ENCODE measurements at regions not wholly inside any gene's neighbourhood (a gene's known extent, or its start where the extent isn't known, plus 50 kb on each side); places are given as distances from the start of the nearest gene placed in this dataset.
"Not testable (repeated sequence)": the region's sequence is repeated elsewhere in the genome, so short reads cannot be mapped to it uniquely, and the experiment has no call there.

DNA sequence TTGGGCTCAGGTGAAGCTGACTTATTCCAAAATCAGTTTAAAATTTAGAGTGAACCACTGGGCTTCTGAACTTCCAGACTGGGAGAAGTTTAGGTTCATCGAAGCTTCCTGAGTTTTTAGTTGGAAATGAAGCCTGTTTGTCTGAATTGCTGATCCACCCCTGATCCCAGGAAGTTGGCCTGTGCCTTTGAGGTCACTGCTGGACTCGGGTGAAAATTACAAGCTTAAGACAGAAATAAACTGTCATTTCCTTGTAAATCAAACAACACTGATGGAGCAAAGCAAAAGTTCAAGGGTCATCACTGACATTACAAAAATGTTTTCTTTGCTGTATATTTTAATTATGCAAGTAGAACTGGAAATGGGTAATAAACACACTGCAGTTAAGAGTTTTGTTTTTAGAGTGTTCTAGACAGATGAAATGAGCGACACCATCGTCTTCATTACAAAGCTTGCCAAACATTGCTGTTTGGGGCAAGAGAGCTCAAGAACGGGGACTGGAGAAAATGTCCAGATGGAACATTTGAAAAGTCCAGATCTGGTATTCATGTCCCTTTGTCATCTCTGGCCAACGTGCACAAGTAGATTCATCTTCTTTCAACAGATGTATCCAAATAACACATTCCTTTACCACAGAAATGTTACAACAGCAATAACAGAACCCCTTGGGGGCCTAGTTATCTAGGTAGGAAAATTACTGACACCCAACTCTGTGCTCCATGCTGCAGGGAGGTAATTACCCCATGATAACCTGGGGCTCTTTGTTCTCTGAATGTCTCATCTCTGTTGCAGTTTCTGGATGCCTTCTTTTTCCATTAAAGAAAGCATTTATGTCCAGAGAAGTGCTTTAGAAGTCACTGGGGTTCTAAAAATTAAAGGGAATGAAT lies 142.4 kb upstream of the ERCC6L2 start:
- no peak for DNase-seq

DNA sequence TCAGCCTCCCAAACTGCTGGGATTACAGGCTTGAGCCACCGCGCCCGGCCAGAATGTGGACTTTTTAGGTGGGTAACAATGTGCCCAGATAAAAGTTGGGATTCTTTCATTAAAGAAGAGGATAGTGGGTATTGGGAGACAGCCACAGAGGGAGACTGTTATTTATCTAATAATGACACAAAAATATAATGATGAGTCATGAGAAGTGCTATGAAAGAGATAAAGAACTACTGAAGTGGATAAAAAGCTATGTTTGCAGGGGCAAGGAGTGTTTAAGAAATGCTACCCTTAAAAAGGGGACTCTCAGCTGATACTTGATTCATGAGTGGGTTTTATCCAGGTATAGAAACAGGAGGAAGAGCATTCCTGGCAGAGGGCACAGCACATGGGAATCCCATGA lies 143.6 kb upstream of the ERCC6L2 start:
- no peak for DNase-seq

DNA sequence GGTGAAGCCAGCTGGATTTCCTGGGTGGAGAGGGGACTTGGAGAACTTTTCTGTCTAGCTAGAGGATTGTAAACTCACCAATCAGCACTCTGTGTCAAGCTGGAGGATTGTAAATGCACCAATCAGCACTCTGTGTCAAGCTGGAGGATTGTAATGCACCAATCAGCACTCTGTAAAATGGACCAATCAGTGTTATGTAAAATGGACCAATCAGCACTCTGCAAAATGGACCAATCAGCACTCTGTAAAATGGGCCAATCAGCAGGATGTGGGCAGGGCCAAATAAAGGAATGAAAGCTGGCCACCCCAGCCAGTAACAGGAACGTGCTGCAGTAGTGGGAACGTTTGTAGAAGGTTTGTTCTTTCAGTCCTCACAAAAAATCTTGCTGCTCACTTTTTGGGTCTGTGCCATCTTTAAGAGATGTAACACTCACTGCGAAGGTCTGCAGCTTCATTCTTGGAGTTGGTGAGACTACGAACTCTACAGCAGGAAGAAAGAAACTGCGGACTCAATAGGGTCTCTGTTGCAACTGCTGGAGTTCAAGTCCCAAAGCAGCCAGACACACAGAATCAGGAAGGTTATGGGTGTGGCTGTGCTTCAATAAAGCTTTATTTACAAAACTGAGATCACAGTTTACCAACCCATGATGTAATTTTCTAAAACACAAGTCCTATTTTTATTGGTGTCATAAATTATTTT lies 145.7 kb upstream of the ERCC6L2 start:
- DNase-seq, result no peak

DNA sequence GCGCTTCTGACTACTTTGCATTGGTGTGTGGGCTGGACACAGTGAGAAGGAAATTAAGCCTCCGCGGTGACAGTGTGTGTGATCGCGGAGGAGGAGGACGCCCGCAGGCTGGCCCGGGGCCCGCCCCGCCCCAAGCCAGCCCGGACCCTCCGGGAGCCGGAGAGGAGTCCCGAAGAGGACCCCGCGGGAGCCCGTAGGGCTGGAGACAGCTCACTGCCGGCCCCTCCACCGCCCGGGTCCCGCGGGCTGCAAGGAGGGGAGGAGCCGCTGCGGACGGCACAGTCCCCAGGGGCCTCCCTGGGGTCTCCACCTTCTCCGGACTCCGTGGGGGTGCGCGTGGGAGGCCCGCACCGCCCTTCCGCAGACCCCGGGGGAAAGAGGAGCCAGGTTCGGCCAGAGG lies 146.4 kb upstream of the ERCC6L2 start:
- DNase-seq, result no peak

DNA sequence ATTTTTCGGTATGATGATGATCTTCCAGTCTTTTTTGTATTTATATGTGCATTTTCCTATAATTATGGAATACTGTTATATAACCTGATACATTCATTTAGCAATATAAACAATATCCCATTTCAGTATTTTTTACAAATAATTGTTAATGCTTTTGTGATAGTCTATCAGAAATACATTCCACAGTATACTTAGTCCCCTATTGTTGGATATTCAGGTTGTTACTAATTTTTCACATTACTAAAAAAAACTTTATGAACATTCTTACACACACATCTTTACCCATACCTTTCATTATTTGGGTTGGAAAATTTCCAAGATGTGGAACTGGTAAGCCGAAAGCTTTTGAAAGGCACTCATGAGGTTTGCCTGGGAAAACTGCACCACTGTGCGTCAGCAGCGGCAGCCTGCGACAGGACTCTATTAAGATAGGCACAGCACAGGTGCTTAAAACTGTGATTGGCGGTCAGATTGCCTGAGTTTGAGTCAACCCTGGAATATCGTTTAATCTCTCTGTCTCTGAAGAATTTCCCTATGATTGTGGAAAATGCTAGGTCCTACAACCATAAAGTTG lies 147.5 kb upstream of the ERCC6L2 start:
- no peak for DNase-seq

DNA sequence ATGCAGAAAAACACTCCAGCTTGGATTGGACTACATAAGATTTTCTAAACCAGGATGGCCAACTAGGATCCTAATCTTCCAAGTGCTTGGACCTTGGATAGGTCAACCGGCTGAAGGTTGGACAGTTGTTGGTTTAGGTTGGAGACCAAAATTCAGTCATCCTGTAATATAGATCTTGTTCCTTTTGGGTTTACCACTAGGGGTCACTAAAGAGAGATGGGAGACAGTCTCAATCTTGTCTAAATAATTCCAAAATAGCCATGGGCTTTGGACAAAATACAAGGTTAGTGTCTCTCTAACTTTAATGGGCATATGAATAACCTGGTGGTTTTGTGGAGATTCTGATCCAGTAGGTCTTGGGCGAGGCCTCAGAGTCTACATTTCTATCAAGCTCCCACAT lies 148.7 kb upstream of the ERCC6L2 start:
- DNase-seq, result no peak

DNA sequence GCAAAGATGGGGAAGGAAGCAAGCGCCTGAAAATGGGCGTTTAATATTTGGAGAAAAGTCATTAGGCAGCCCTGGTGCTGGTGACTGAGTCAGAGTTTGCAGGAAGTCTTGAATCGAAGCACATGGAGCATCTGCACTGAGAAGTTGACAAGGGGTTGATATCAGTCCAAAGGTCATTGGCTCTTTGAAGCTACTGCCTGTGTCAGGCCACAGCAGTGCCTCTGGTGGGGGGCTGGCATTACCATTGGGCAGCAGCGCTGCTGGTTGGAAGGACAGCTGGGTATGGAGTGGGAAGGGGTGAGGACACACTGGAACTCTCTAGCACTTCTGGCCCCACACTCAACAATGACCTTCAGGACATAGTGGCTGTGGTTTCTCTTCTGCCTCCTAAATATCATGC lies 150.4 kb upstream of the ERCC6L2 start:
- no peak for DNase-seq

DNA sequence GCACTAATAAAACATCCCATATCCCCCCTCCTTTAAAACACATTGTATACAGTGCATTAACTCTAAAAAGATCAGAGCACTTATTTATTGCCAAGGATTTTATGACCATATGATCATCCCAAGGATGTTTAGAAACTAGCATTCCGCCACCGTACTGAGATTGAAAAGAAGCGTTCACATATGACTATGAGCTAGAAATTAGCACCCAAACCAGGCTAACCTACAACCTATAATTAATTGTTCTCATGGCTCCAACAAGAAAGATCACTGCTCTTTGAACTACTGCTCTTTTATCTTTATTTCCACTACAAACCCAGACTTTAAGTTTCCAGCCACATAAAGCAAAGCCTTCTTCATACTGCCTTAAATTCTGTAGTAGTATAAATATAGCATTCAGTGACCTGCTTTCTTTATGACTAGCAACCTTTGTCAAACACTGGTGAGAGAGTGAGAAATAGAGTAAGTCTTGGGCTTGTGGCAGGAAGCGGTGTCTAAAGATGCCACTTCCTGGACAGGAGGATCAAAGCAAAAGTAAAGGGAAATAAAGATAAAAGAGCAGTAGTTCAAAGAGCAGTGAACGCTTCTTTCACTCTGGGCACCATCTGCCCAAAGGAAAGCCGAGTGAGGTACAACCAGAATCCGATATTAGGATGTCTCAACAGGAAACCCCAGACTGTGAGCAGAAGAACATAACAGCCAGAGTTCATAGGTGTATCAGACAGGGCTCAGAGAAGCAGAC lies 151.1 kb upstream of the ERCC6L2 start:
- no peak for DNase-seq

DNA sequence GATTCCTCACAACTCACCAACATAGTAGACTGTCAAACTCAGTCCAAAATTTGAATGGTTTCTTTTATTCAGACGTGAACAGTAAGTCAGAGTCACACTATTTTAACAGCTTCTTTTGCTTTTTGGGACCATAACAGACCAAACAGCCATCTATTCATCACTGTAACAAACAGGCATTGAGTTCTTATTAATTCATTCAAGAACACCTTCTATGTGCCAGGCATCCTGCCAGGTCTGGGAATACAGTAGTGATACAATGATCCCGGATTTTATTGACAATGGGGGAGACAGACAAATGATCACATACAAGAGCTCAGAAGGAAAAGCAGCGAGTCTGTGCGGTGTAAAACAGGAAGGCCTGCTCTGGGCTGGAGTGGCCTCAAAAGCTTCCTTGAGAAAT lies 153.3 kb upstream of the ERCC6L2 start:
- DNase-seq, result peak in 7 of 56 donors; percentile 1 to 52 (median 2)

DNA sequence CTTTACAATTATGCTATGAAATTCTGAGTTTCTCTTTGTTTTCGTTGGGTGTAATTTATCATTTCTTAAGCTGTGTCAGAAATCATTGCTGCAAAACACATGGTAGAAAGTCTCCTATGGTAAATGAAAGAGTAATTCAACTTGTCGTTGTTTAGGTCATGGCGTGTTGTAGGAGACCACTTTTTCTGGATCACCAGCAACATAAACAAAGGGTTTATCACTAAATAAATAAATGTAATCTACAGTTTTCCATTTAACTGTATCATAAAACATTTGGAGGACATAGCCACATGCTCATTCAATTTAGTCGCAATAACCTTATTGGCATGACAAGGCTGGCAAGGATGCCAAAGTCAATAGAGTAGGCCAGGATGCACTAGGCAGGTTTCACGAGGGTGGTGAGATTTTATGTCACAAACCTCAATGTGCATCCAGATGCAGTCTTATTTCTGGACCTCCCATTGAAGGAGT lies 154.4 kb upstream of the ERCC6L2 start:
- no peak for DNase-seq

DNA sequence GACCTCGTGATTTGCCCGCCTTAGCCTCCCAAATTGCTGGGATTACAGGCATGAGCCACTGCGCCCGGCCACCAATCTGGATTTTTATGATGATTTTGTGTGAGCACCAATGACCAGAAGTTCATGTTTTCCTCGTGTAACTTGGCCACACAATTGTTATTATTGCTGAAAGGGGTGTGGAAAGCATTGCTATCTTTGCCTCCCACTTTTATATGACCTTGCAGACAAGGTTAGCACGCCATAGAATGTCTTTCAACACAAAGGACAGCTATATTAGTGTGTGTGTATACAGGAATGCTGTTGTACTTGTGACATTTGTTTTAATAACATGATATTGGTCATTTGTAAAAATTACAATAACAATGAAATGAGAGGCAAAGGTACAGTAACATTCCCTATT lies 155.0 kb upstream of the ERCC6L2 start:
- no peak for DNase-seq

DNA sequence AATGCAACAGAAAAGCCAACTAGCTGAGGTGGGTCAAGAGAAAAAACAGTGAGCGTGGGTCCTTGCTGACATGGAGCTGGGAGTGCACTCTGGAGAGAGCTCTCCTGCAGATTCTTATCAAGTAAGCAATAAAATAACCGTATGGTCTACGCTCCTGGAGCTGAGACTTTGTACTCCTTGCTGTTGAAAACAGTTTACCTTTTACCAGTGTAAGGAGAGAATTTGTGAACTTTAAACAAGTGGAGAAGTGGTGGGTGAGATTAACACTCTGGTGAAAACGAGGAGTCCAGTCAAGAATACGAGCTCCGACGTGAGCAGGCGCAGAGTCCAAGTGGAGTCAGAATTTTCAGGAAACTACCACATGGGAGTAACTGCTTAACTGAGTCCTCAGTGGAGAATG lies 156.1 kb upstream of the ERCC6L2 start:
- no peak for DNase-seq

DNA sequence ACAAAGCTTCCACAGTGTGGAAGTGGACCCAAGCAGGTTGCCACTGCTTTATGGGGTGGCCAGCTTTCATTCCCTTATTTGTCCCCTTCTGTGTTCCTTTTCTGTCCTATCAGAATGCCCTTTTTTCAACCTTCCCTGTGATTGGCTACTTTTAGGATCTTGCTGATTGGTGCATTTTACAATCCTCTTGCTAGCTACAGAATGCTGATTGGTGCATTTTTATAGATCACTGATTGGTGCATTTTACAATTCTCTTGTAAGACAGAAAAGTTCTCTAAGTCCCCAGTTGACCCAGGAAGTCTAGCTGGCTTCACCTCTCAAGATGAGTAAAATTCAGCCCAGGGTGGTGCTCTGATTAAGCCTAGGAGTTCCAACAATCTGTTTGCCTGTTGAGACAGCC lies 157.2 kb upstream of the ERCC6L2 start:
- DNase-seq, result no peak

DNA sequence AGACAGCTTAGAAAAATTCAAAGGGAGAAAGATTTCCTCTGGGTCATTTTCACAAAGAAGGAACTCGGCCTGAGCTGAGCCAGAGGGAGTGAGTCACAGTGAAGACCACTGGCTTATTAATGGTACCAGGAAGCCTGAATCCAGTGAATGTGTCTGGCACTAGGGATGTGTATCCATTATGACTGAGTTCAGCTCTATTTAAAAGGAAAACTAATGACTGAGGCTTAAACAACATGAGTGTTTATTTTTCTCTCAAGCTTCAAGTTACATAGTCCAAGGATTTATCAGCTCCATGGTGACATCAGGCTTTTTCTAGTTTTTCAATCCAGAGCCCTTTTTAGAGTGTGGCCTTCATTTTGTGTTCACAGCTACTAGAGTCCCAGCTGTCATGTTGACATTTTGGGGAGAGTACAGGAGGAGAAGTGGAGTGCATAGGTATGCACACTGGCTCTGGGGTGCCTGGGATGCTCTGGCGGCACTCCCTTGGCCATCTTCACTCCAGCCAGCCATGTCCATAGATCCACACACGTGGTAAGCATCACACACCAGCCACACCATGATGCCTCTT lies 159.5 kb upstream of the ERCC6L2 start:
- DNase-seq, result no peak

DNA sequence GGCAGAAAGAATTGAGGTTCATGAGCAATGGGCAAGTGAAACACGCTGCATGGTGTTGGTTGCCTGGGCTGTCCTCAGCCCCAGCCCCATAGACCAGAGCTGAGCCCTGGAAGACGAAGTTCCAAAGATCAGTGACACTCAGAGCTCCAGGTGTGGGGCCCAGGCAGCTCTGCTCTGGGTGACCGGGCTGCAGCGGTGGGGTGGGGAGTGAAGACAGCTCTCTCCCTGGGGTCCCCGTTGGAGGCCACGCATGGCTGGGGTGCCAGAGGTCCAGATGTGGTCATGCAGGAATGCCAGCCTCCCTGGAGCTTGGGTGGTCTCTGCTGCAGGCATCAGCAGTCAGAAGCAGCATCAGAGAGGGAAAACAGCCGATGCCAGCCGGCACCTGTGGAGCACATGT lies 165.0 kb upstream of the ERCC6L2 start:
- no peak for DNase-seq

DNA sequence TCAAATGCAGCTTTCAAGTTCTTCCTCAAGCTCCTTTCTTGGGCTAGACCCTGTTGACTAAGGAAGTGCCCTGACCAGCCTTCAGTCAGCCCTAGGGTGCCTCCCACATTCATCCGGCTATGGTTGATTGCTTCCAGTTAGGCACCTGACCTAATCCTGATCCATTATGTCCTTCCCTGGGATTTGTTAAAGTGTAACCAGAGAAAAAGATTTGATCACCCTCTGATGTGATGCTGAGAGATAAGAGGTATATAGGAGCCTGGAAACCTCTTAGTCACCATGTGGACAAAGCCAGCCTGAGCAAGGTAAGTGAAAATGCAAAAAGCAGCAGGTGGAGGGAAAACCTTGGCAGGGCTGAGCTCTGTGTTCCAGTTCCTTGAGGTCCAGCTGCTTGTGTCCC lies 178.8 kb upstream of the ERCC6L2 start:
- DNase-seq, result no peak

DNA sequence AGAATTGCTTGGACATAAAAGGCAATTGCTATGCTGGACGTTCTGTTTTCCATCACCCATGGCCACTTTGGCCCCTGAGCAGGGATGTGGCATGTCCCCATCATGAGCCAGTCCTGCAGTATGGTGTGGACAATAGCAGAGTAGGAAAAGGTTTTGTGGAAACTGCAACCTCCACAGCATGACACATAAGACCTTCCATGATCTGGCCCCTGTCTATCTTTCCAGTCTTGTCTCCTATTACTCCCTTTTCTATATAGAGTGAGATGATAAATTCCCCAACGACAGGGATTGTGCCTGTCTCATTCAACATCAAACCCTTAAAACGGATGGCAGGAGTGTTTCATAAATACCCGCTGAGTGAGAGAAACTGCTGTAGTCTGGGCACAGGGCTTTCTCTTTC lies 174.7 kb upstream of the PTCH1 start:
- no peak for DNase-seq

DNA sequence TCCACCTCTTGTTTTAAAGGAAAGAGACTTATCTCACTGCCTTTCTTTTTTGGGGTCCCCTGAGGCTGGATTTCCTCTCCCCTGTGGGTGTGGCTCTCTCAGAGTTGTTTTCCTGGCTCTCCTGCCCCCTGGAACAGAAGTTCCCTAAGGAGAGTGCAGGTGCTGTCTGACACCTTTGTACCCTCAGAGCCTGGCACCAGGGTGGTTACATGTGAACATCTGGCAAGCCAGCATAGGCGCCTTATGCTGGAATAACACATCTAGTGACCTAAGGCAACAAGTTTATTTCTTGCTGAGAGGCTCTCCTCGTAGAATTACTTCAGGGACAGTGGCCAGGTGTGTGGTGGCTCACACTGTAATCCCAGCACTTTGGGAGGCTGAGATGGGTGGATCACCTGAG lies 172.9 kb upstream of the PTCH1 start:
- no peak for DNase-seq

DNA sequence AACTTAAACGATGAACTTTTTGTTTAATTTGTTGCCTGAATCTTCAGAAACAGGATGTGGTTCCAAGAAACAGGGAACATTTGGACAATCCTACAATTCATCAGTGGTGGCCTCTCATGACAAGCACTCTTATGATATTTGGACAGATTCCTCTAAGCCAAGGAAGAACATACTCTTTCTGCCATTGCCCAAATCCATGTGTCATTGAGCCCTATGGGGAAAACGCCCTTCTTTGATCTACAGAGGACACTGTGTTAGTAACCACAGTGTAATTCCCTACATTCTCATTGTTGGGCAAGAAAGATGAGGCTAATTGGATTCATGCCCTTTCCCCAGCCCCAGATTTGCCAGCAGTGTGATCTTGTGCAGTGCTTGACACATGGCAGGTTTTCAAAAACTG lies 167.7 kb upstream of the PTCH1 start:
- DNase-seq, result no peak

DNA sequence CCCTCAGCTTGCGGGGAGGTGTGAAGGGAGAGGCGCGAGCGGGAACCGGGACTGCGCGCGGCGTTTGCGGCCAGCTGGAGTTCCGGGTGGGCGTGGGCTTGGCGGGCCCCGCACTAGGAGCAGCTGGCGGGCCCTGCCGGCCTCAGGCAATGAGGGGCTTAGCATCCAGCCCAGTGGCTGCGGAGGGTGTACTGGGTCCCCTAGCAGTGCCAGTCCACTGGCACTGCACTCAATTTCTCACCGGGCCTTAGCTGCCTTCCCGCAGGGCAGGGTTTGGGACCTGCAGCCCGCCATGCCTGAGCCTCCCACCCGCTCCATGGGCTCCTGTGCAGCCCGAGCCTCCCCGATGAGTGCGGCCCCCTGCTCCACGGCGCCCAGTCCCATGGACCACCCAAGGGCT lies 163.5 kb upstream of the PTCH1 start:
- DNase-seq, result not testable (repeated sequence)

DNA sequence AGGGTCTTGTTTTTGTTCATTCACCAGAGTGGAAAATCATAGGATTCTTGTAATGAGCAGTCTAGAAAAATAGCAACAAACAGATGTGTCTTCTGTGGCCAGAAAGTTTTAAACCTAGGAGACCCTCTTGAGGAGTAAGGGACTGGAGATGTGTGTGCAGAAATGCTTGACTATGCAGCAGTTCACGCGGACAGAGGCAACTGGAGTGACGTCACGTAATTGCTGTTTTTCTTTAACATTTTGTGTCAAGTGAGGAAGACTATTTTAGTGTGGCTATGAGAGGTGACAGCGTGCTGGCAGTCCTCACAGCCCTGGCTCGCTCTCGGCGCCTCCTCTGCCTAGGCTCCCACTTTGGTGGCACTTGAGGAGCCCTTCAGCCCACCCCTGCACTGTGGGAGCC lies 163.1 kb upstream of the PTCH1 start:
- no peak for DNase-seq

DNA sequence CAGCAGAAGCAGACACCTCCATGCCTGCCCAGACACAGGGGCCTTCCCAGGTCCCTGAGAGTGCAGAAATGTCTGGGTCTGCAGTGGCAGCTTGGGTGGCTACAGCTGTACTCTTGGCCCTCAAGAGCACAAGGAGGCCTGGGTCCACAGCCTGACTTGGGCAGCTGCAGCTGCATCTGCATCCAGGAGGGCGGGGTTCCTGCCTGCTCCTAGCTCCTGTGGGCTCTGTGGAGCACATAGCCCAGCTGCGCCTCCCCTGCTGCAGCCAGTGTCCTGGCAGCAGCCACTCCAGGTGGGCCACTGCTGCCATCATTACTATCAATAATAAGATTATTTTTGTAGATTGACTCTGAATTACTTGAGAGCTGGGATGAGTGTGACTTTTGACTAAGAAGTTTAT lies 162.0 kb upstream of the PTCH1 start:
- DNase-seq, result no peak
